H1 (cell line): ENCODE measurements at regions not wholly inside any gene's neighbourhood (a gene's known extent, or its start where the extent isn't known, plus 50 kb on each side); places are given as distances from the start of the nearest gene placed in this dataset.

Experiments
- CBX5 ChIP-seq: fragments of 300-800, 300-1000 bp; sonication (generic); IDR thresholded peaks from 2 replicates; pipeline ENCODE4 v1.7.1; 2016; ENCODE audit warnings: antibody characterized with exemption, low read length, low read depth
- CHD2 ChIP-seq: IDR thresholded peaks from 2 replicates; pipeline ENCODE4 v1.6.1; 2012; ENCODE audit warnings: low read length, improper control_type of control experiment
- CREB1 ChIP-seq: IDR thresholded peaks from 2 replicates; pipeline ENCODE4 v1.6.1; 2012; ENCODE audit warnings: inconsistent platforms
- CTCF ChIP-seq, 3 experiments: IDR thresholded peaks; 1 replicate in 2 of 3; 2 replicates in 1 of 3; pipeline versions ENCODE4 v1.5.1 to v1.6.1; 2011; ENCODE audit warnings: low read length in 3 of 3, mild to moderate bottlenecking in 3 of 3, inconsistent platforms in 2 of 3, low read depth in 1 of 3, moderate library complexity in 1 of 3; ENCODE audit not compliant: insufficient read depth in 1 of 3; ENCODE audit errors: control extremely low read depth in 1 of 3
- E2F6 ChIP-seq: IDR thresholded peaks from 2 replicates; pipeline ENCODE4 v1.6.1; 2012; ENCODE audit warnings: inconsistent platforms
- EGR1 ChIP-seq: IDR thresholded peaks from 2 replicates; pipeline ENCODE4 v1.6.1; 2011; ENCODE audit warnings: low read depth, low read length, borderline replicate concordance
- EP300 ChIP-seq, 2 experiments: IDR thresholded peaks; 1 replicate in 1 of 2; 2 replicates in 1 of 2; pipeline ENCODE4 v1.6.1; 2011 to 2012; ENCODE audit warnings: low read depth in 2 of 2, low read length in 2 of 2, mild to moderate bottlenecking in 2 of 2, borderline replicate concordance in 1 of 2, inconsistent platforms in 1 of 2, moderate library complexity in 1 of 2
- EZH2 ChIP-seq: fragments of 200-600 bp; sonication (generic); IDR thresholded peaks from 2 replicates; pipeline ENCODE4 v1.7.1; 2012; ENCODE audit warnings: low read depth, mild to moderate bottlenecking, moderate library complexity, low read length, inconsistent platforms; ENCODE audit not compliant: severe bottlenecking
- JUND ChIP-seq: IDR thresholded peaks from 2 replicates; pipeline ENCODE4 v1.6.1; 2011; ENCODE audit warnings: mild to moderate bottlenecking, improper control_type of control experiment, low read length
- POLR2A ChIP-seq, 2 experiments: IDR thresholded peaks; 1 replicate in 1 of 2; 2 replicates in 1 of 2; pipeline ENCODE4 v1.6.1; 2011; ENCODE audit warnings: low read depth in 2 of 2, low read length in 2 of 2, mild to moderate bottlenecking in 2 of 2; ENCODE audit errors: control extremely low read depth in 1 of 2
- SRF ChIP-seq: IDR thresholded peaks from 2 replicates; pipeline ENCODE4 v1.6.1; 2011; ENCODE audit warnings: mild to moderate bottlenecking, low read depth, low read length, moderate library complexity
- TCF12 ChIP-seq: IDR thresholded peaks from 2 replicates; pipeline ENCODE4 v1.6.1; 2011; ENCODE audit warnings: low read depth, mild to moderate bottlenecking, low read length
- TEAD4 ChIP-seq: IDR thresholded peaks from 2 replicates; pipeline ENCODE4 v1.6.1; 2012; ENCODE audit warnings: low read depth, low read length, inconsistent platforms, mixed read lengths

- TF ChIP-seq CREB1 (no peak), POLR2A (IDR thresholded peaks at IDR 0.05; ENCODE audit: control extremely low read depth in 1 of 2, low read depth in 2 of 2, low read length in 2 of 2) (no peak), TEAD4 (no peak), CTCF (IDR thresholded peaks at IDR 0.05; ENCODE audit: control extremely low read depth in 1 of 3, insufficient read depth in 1 of 3, low read depth in 1 of 3, low read length in 3 of 3) (no peak), EP300 (IDR thresholded peaks at IDR 0.05; ENCODE audit: borderline replicate concordance in 1 of 2, low read depth in 2 of 2, low read length in 2 of 2) (no peak), CHD2 (no peak), E2F6 (no peak), TCF12 (no peak), EZH2 (no peak), CBX5 (no peak), SRF (no peak), JUND (no peak), EGR1 (no peak)
These were observed 109.3 kb upstream of the AFDN start for GRCh38 chr6:167717455-167717854.
